GM23338 (cell line): ENCODE measurements at regions not wholly inside any gene's neighbourhood (a gene's known extent, or its start where the extent isn't known, plus 50 kb on each side); places are given as distances from the start of the nearest gene placed in this dataset.

Source experiments
- ATAC-seq: fragments of 200-7000 bp; cut with Tn5 transposase; 3 replicates; pipeline ENCODE4 v1.9.1; 2020
- DNase-seq: peaks from one replicate; pipeline ENCODE4 v3.0.0-alpha.2; 2015; ENCODE audit warnings: low spot score
- H2AFZ ChIP-seq: fragments of 200-600 bp; sonication (generic); 2 replicates; pipeline ENCODE4 v1.8.0; 2016; ENCODE audit warnings: antibody characterized with exemption, mild to moderate bottlenecking, moderate library complexity
- H3F3A ChIP-seq: fragments of 200-600 bp; sonication (generic); replicated peaks from 2 replicates; pipeline ENCODE4 v1.8.0; 2017; ENCODE audit warnings: antibody characterized with exemption, mixed run types, low read depth
- H3K27ac ChIP-seq: fragments of 200-600 bp; sonication (generic); 2 replicates; pipeline ENCODE4 v1.6.1; 2016; ENCODE audit warnings: low read depth
- H3K27me3 ChIP-seq: fragments of 200-600 bp; sonication (generic); 2 replicates; pipeline ENCODE4 v1.8.0; 2016; ENCODE audit warnings: mild to moderate bottlenecking, mixed run types, moderate library complexity; ENCODE audit not compliant: insufficient read depth
- H3K36me3 ChIP-seq: fragments of 200-600 bp; sonication (generic); 2 replicates; pipeline ENCODE4 v1.8.0; 2016; ENCODE audit warnings: mild to moderate bottlenecking; ENCODE audit not compliant: insufficient read depth
- H3K4me1 ChIP-seq: fragments of 200-600 bp; sonication (generic); 2 replicates; pipeline ENCODE4 v1.8.0; 2016; ENCODE audit warnings: mild to moderate bottlenecking, moderate library complexity; ENCODE audit not compliant: insufficient read depth
- H3K4me2 ChIP-seq: fragments of 200-600 bp; sonication (generic); 2 replicates; pipeline ENCODE4 v1.7.1; 2017; ENCODE audit warnings: mixed run types
- H3K4me3 ChIP-seq: fragments of 200-600 bp; sonication (generic); 2 replicates; pipeline ENCODE4 v1.6.1; 2016; ENCODE audit warnings: mixed run types
- H3K79me2 ChIP-seq: fragments of 200-600 bp; sonication (generic); replicated peaks from 2 replicates; pipeline ENCODE4 v1.8.0; 2017; ENCODE audit warnings: mild to moderate bottlenecking; ENCODE audit not compliant: insufficient read depth
- H3K9me2 ChIP-seq: fragments of 200-600 bp; sonication (generic); 2 replicates; pipeline ENCODE4 v1.8.0; 2017; ENCODE audit not compliant: insufficient read depth
- H4K20me1 ChIP-seq: fragments of 200-600 bp; sonication (generic); replicated peaks from 2 replicates; pipeline ENCODE4 v1.8.0; 2017; ENCODE audit warnings: mild to moderate bottlenecking; ENCODE audit not compliant: insufficient read depth
- H3K27ac Mint-ChIP-seq: 2 replicates; pipeline ENCODE4 v1.8.0; 2020; ENCODE audit warnings: inconsistent platforms, mild to moderate bottlenecking, moderate library complexity, mixed read lengths
- H3K27me3 Mint-ChIP-seq: 3 replicates; pipeline ENCODE4 v1.8.0; 2022; ENCODE audit warnings: low read depth, mild to moderate bottlenecking, moderate library complexity, mixed read lengths, inconsistent platforms; ENCODE audit not compliant: insufficient read depth, poor library complexity
- H3K36me3 Mint-ChIP-seq: 3 replicates; pipeline ENCODE4 v1.8.0; 2021; ENCODE audit warnings: low read depth, mild to moderate bottlenecking, inconsistent platforms, moderate library complexity, mixed read lengths
- H3K4me1 Mint-ChIP-seq: 3 replicates; pipeline ENCODE4 v1.8.0; 2020; ENCODE audit warnings: mild to moderate bottlenecking, inconsistent platforms, mixed read lengths
- H3K4me3 Mint-ChIP-seq: 3 replicates; pipeline ENCODE4 v1.8.0; 2021; ENCODE audit warnings: moderate library complexity, mild to moderate bottlenecking, inconsistent platforms, mixed read lengths
- H3K9me3 Mint-ChIP-seq: 3 replicates; pipeline ENCODE4 v1.8.0; 2020; ENCODE audit warnings: moderate library complexity, mild to moderate bottlenecking, inconsistent platforms, mixed read lengths
- CREB1 ChIP-seq: fragments of 250-450 bp; sonication (Bioruptor Pico); IDR thresholded peaks from 2 replicates; pipeline ENCODE4 v1.5.0; 2020; ENCODE audit warnings: low read depth, mild to moderate bottlenecking, moderate library complexity
- EZH2 ChIP-seq: fragments of 200-600 bp; sonication (generic); IDR thresholded peaks from one replicate; pipeline ENCODE4 v1.8.0; 2017; ENCODE audit warnings: antibody characterized with exemption, mild to moderate bottlenecking, low read depth; ENCODE audit not compliant: unreplicated experiment
- NANOG ChIP-seq: IDR thresholded peaks from 2 replicates; pipeline ENCODE4 v1.6.1; 2016; ENCODE audit warnings: antibody characterized with exemption, borderline replicate concordance
- ZNF114 ChIP-seq: fragments of 250-450 bp; sonication (Bioruptor Pico); IDR thresholded peaks from 2 replicates; pipeline ENCODE4 v1.5.0; 2020; ENCODE audit warnings: mild to moderate bottlenecking, moderate library complexity
- ZNF331 ChIP-seq: fragments of 250-450 bp; sonication (Bioruptor Pico); IDR thresholded peaks from 2 replicates; pipeline ENCODE4 v1.5.0; 2020; ENCODE audit warnings: low read depth, mild to moderate bottlenecking, moderate library complexity
- TF ChIP-seq, protein P1 (sequence below): fragments of 250-450 bp; sonication (Bioruptor Pico); IDR thresholded peaks from 2 replicates; pipeline ENCODE4 v1.5.0; 2020; ENCODE audit warnings: mild to moderate bottlenecking, moderate library complexity
- TF ChIP-seq, protein P2 (sequence below), 2 experiments: fragments of 200-600 bp in 1 of 2; sonication (generic) in 1 of 2; conservative IDR thresholded peaks; 2 replicates each; pipeline versions ENCODE4 v1.5.1 to v1.6.1; 2016 to 2017; ENCODE audit warnings: antibody characterized with exemption in 2 of 2, low read depth in 2 of 2, mild to moderate bottlenecking in 2 of 2, moderate library complexity in 1 of 2

DNA sequence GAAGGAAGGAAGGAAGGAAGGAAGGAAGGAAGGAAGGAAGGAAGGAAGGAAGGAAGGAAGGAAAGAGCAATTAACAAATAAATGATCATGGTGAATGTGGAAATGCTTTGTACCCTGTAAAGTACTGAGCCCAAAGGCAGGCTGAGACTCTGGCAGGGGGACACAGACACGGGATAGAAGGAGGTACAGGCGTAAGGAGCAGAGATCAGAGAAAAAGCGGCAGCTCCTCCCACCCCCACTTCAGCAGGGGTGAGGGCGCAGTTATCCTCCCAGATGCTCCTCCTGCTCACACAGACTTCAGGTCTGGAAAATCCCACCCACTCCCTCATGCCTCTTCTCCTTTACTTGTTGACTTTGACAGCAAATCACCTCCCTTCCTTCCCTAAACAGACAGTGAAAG lies 464.5 kb downstream of the MATN1 start (continued):
- TF ChIP-seq, protein P1, sequence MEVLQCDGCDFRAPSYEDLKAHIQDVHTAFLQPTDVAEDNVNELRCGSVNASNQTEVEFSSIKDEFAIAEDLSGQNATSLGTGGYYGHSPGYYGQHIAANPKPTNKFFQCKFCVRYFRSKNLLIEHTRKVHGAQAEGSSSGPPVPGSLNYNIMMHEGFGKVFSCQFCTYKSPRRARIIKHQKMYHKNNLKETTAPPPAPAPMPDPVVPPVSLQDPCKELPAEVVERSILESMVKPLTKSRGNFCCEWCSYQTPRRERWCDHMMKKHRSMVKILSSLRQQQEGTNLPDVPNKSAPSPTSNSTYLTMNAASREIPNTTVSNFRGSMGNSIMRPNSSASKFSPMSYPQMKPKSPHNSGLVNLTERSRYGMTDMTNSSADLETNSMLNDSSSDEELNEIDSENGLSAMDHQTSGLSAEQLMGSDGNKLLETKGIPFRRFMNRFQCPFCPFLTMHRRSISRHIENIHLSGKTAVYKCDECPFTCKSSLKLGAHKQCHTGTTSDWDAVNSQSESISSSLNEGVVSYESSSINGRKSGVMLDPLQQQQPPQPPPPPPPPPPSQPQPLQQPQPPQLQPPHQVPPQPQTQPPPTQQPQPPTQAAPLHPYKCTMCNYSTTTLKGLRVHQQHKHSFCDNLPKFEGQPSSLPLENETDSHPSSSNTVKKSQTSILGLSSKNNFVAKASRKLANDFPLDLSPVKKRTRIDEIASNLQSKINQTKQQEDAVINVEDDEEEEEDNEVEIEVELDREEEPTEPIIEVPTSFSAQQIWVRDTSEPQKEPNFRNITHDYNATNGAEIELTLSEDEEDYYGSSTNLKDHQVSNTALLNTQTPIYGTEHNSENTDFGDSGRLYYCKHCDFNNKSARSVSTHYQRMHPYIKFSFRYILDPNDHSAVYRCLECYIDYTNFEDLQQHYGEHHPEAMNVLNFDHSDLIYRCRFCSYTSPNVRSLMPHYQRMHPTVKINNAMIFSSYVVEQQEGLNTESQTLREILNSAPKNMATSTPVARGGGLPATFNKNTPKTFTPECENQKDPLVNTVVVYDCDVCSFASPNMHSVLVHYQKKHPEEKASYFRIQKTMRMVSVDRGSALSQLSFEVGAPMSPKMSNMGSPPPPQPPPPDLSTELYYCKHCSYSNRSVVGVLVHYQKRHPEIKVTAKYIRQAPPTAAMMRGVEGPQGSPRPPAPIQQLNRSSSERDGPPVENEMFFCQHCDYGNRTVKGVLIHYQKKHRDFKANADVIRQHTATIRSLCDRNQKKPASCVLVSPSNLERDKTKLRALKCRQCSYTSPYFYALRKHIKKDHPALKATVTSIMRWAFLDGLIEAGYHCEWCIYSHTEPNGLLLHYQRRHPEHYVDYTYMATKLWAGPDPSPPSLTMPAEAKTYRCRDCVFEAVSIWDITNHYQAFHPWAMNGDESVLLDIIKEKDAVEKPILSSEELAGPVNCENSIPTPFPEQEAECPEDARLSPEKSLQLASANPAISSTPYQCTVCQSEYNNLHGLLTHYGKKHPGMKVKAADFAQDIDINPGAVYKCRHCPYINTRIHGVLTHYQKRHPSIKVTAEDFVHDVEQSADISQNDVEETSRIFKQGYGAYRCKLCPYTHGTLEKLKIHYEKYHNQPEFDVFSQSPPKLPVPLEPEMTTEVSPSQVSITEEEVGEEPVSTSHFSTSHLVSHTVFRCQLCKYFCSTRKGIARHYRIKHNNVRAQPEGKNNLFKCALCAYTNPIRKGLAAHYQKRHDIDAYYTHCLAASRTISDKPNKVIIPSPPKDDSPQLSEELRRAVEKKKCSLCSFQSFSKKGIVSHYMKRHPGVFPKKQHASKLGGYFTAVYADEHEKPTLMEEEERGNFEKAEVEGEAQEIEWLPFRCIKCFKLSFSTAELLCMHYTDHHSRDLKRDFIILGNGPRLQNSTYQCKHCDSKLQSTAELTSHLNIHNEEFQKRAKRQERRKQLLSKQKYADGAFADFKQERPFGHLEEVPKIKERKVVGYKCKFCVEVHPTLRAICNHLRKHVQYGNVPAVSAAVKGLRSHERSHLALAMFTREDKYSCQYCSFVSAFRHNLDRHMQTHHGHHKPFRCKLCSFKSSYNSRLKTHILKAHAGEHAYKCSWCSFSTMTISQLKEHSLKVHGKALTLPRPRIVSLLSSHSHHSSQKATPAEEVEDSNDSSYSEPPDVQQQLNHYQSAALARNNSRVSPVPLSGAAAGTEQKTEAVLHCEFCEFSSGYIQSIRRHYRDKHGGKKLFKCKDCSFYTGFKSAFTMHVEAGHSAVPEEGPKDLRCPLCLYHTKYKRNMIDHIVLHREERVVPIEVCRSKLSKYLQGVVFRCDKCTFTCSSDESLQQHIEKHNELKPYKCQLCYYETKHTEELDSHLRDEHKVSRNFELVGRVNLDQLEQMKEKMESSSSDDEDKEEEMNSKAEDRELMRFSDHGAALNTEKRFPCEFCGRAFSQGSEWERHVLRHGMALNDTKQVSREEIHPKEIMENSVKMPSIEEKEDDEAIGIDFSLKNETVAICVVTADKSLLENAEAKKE (CRISPR knock-in tag): no peak
- TF ChIP-seq NANOG (no peak), ZNF114 (CRISPR knock-in tag) (no peak), CREB1 (CRISPR knock-in tag) (no peak), ZNF331 (no peak), EZH2 (no peak)
- TF ChIP-seq, protein P2, sequence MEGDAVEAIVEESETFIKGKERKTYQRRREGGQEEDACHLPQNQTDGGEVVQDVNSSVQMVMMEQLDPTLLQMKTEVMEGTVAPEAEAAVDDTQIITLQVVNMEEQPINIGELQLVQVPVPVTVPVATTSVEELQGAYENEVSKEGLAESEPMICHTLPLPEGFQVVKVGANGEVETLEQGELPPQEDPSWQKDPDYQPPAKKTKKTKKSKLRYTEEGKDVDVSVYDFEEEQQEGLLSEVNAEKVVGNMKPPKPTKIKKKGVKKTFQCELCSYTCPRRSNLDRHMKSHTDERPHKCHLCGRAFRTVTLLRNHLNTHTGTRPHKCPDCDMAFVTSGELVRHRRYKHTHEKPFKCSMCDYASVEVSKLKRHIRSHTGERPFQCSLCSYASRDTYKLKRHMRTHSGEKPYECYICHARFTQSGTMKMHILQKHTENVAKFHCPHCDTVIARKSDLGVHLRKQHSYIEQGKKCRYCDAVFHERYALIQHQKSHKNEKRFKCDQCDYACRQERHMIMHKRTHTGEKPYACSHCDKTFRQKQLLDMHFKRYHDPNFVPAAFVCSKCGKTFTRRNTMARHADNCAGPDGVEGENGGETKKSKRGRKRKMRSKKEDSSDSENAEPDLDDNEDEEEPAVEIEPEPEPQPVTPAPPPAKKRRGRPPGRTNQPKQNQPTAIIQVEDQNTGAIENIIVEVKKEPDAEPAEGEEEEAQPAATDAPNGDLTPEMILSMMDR (conservative IDR thresholded peaks at IDR 0.05; ENCODE audit: low read depth in 2 of 2): no peak

DNA sequence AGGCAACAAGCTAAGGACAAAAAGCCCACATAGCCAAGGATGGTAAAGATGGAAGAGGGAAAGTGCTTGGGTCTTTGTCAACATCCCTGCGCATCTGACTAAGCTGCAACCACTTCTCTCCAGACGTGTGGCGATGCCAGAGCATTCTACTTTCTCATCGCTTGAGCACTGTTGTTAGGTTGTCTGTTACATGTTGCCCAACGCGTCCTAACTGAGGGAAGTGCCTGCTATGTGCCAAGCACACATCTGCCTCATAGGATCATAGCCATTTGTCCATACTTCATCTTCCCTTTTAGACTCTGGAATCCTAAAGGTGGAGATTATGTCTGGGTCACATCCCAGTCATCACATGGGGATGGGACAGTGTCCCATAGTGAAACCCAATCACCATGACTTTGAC lies 464.9 kb downstream of the MATN1 start:
- H3K9me3 Mint-ChIP-seq: no peaks in the 10 kb centered on the region
- no peak for DNase-seq
- H3K79me2 ChIP-seq: no peaks in the 10 kb centered on the region
- H3K27ac Mint-ChIP-seq: no peak overlapping the region
- no peaks in the 10 kb centered on the region for H3K27me3 ChIP-seq
- H3F3A ChIP-seq: no peaks in the 10 kb centered on the region
- H3K27ac ChIP-seq: no peak overlapping the region
- no peak for ATAC-seq
- H3K4me1 Mint-ChIP-seq: peaks cover 11% of the 10 kb centered on the region; the same call in 2 of the 3 replicates
- H3K36me3 Mint-ChIP-seq: no peaks in the 10 kb centered on the region
- no peak overlapping the region for H3K4me3 ChIP-seq
- H3K36me3 ChIP-seq: no peaks in the 10 kb centered on the region
- peaks cover 2% of the 10 kb centered on the region for H3K27me3 Mint-ChIP-seq
- H2AFZ ChIP-seq: no peak overlapping the region
- no peaks in the 10 kb centered on the region for H4K20me1 ChIP-seq
- H3K4me2 ChIP-seq: no peak overlapping the region
- H3K9me2 ChIP-seq: no peaks in the 10 kb centered on the region
- TF ChIP-seq CREB1 (CRISPR knock-in tag): no peak
- H3K4me3 Mint-ChIP-seq: no peak overlapping the region
- 0 out of 2 replicates have a peak, but pooled peaks cover 4% of the 10 kb centered on the region for H3K4me1 ChIP-seq
